ENCODE measurements at regions not wholly inside any gene's neighbourhood (a gene's known extent, or its start where the extent isn't known, plus 50 kb on each side); places are given as distances from the start of the nearest gene placed in this dataset.

GRCh38 chr13:39900106-39900750, 244.8 kb downstream of the COG6 start:
- TF ChIP-seq CTCF (IDR thresholded peaks at IDR 0.05; ENCODE audit: low read depth, low read length, poor library complexity, severe bottlenecking) (no peak), EZH2phosphoT487 (IDR thresholded peaks at IDR 0.05; ENCODE audit: borderline replicate concordance, low read length) (no peak)
